A549 (cell line): ENCODE measurements at regions not wholly inside any gene's neighbourhood (a gene's known extent, or its start where the extent isn't known, plus 50 kb on each side); places are given as distances from the start of the nearest gene placed in this dataset.

Experiments used
- POLR2A ChIP-seq: IDR thresholded peaks from 2 replicates; pipeline ENCODE4 v1.6.1; 2012; ENCODE audit warnings: mild to moderate bottlenecking, low read length
- RAD21 ChIP-seq, 2 experiments: fragments of >200 bp in 1 of 2; sonication (Bioruptor Twin) in 1 of 2; formaldehyde crosslinking in 1 of 2; IDR thresholded peaks in 1 of 2; conservative IDR thresholded peaks in 1 of 2; 2 replicates in 1 of 2; 3 replicates in 1 of 2; pipeline ENCODE4 v1.6.1; 2012 to 2018; ENCODE audit warnings: inconsistent platforms in 1 of 2

- TF ChIP-seq RAD21 (conservative IDR thresholded peaks at IDR 0.05 in 1 of 2, IDR thresholded peaks at IDR 0.05 in 1 of 2): no peak
- no peak for TF ChIP-seq POLR2A
Measured at GRCh38 chr1:87719658-87720057, 391.0 kb downstream of the LMO4 start.
